Mesothelial cell of epicardium (in vitro differentiated cells): ENCODE measurements at regions not wholly inside any gene's neighbourhood (a gene's known extent, or its start where the extent isn't known, plus 50 kb on each side); places are given as distances from the start of the nearest gene placed in this dataset.

Experiments used
- DNase-seq, 2 experiments: peaks; one replicate each; pipeline ENCODE4 v3.0.0; 2021; ENCODE audit warnings: low spot score in 2 of 2; ENCODE audit not compliant: unreplicated experiment in 2 of 2
- H3K27ac Mint-ChIP-seq: 2 replicates; pipeline ENCODE4 v1.8.0; 2021; ENCODE audit warnings: mixed read lengths
- H3K27me3 Mint-ChIP-seq: 2 replicates; pipeline ENCODE4 v1.8.0; 2021; ENCODE audit warnings: low read depth, mixed read lengths
- H3K36me3 Mint-ChIP-seq: 2 replicates; pipeline ENCODE4 v1.8.0; 2021; ENCODE audit warnings: mixed read lengths
- H3K4me1 Mint-ChIP-seq: 2 replicates; pipeline ENCODE4 v1.8.0; 2021; ENCODE audit warnings: mixed read lengths
- H3K4me3 Mint-ChIP-seq: 2 replicates; pipeline ENCODE4 v1.8.0; 2021; ENCODE audit warnings: mild to moderate bottlenecking, moderate library complexity, mixed read lengths
- H3K9me3 Mint-ChIP-seq: 2 replicates; pipeline ENCODE4 v1.8.0; 2021; ENCODE audit warnings: mixed read lengths
- TF ChIP-seq, protein P1 (sequence below): fragments of 200-600 bp; sonication (generic); IDR thresholded peaks from one replicate; pipeline ENCODE4 v1.5.0; 2021; ENCODE audit warnings: antibody characterized with exemption; ENCODE audit not compliant: unreplicated experiment

DNA sequence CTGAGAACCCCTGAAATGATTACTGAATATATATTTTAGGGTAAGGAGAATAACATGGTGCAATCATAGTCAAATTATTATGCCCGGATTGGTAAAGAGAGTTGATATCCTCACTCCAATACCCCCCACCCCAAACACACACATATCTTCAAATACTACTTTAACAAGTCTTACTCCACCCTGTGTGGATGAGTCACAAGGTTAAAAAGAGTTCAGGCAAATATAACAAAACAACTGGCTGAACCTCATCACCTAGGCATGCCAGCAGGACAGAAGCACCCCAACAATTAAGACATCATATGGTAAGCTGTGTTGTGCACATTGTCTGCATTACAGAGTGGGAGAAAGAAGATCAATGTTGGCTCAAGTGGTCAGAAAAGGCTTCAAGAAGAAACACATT lies 857.4 kb downstream of the TDRD15 start:
- Mint-ChIP-seq H3K36me3 (no peaks in the 10 kb centered on the region), H3K27me3 (no peaks in the 10 kb centered on the region), H3K4me1 (no peaks in the 10 kb centered on the region), H3K4me3 (no peak overlapping the region), H3K9me3 (peaks cover 36% of the 10 kb centered on the region), H3K27ac (no peak overlapping the region)
- TF ChIP-seq, protein P1, sequence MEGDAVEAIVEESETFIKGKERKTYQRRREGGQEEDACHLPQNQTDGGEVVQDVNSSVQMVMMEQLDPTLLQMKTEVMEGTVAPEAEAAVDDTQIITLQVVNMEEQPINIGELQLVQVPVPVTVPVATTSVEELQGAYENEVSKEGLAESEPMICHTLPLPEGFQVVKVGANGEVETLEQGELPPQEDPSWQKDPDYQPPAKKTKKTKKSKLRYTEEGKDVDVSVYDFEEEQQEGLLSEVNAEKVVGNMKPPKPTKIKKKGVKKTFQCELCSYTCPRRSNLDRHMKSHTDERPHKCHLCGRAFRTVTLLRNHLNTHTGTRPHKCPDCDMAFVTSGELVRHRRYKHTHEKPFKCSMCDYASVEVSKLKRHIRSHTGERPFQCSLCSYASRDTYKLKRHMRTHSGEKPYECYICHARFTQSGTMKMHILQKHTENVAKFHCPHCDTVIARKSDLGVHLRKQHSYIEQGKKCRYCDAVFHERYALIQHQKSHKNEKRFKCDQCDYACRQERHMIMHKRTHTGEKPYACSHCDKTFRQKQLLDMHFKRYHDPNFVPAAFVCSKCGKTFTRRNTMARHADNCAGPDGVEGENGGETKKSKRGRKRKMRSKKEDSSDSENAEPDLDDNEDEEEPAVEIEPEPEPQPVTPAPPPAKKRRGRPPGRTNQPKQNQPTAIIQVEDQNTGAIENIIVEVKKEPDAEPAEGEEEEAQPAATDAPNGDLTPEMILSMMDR, result no peak
- DNase-seq, result no peak

DNA sequence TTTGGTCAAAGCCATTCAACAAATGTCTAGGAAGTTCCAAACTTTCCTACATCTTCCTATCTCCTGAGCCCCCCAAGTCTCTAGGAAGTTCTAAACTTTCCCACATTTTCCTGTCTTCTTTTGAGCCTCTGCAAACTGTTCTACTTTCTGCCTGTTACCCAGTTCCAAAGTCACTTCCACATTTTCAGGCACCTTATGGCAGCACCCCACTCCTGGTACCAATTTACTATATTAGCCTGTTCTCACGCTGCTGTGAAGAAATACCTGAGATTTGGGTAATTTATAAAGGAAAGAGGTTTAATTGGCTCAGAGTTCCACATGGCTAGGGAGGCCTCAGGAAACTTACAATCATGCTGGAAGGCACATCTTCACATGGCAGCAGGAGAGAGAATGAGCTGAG lies 869.2 kb downstream of the TDRD15 start:
- peaks cover 3% of the 10 kb centered on the region for H3K36me3 Mint-ChIP-seq
- no peak overlapping the region for H3K4me3 Mint-ChIP-seq
- H3K4me1 Mint-ChIP-seq, result no peaks in the 10 kb centered on the region
- H3K9me3 Mint-ChIP-seq, result peaks cover 31% of the 10 kb centered on the region
- no peaks in the 10 kb centered on the region for H3K27me3 Mint-ChIP-seq
- no peak for DNase-seq
- H3K27ac Mint-ChIP-seq, result no peak overlapping the region
- TF ChIP-seq, protein P1, result no peak

DNA sequence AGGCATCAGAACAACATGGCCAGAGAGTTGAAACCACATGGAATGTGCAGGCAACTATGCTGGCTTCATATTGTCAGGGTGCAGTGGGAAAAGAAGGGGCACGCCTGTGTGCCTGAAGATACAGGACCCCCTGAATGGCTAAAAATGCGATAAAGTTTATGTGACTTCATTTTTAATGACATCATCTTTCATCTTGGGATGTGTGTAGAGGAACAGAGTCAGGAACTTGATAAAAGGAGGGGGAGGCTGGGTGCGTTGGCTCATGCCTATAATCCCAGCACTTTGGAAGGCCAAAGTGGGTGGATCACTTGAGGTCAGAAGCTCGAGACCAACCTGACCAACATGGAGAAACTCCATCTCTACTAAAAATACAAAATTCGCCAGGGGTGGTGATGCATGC lies 872.6 kb downstream of the TDRD15 start:
- DNase-seq, result no peak
- TF ChIP-seq, protein P1, result no peak
- Mint-ChIP-seq H3K9me3 (peaks cover 23% of the 10 kb centered on the region), H3K36me3 (peaks cover 3% of the 10 kb centered on the region), H3K27ac (no peak overlapping the region), H3K27me3 (no peaks in the 10 kb centered on the region), H3K4me1 (no peaks in the 10 kb centered on the region), H3K4me3 (no peak overlapping the region)

DNA sequence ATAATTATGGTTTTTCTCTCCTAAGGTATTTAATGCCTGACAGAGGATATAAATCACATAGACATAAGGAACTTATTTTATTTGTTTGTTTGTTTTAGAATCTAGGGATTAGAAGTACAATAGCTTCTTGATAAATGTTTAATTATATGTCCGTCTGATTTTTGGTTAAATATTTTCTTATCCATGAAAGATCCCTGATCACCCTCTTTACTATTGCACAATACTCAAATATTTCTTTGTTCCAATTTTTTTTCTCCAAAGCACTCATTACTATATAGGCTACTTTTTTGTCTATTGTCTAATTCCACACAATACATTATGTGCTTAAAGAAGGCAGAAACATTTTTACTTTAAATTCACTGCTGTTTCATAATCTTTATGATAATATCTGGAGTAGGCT lies 875.8 kb downstream of the TDRD15 start:
- Mint-ChIP-seq H3K4me3 (no peak overlapping the region), H3K9me3 (peaks cover 10% of the 10 kb centered on the region), H3K36me3 (no peaks in the 10 kb centered on the region), H3K27me3 (no peaks in the 10 kb centered on the region), H3K27ac (no peak overlapping the region), H3K4me1 (no peaks in the 10 kb centered on the region)
- TF ChIP-seq, protein P1, result no peak
- no peak for DNase-seq

DNA sequence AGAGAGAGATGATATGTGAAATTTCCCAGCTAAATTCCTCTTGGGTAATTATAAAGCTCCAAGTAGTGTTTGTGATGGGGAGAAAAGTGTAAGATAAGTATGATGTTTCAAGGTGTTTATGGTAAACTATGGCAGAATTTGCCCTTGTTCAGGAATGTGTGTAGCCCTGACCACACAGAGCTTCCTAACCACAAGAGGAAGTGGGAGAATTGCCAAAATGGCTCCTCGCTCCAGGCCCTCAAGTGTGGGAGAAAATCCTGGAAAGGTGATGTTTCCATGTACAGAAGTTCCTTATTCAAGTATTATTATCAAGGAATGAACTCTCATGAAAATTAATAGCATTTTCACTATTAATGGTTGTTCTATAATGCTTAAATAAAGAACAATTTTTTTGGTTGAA lies 878.3 kb downstream of the TDRD15 start:
- no peak overlapping the region for H3K27ac Mint-ChIP-seq
- no peak for DNase-seq
- H3K9me3 Mint-ChIP-seq, result no peaks in the 10 kb centered on the region
- H3K4me1 Mint-ChIP-seq, result no peaks in the 10 kb centered on the region
- no peak overlapping the region for H3K4me3 Mint-ChIP-seq
- H3K27me3 Mint-ChIP-seq, result no peaks in the 10 kb centered on the region
- TF ChIP-seq, protein P1, result no peak
- H3K36me3 Mint-ChIP-seq, result no peaks in the 10 kb centered on the region

DNA sequence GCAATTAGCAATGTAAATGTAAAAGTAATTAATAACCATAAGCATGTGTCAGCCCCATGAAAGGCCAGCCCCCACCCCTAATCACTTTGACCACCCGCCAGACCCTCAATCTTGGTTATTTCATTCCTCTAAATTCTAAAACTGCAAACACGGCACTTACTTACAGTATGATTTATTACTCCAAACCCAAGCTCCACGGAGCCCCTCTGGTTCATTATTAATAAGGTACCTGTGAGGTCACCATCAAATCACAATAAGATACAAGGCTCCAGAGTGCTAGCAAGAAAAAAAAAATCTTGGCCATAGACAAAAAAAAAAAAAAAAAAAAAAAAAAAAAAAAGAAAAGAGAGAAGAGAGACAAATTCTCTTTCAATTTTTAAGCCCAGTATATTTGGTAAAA lies 879.5 kb downstream of the TDRD15 start:
- Mint-ChIP-seq H3K36me3 (no peaks in the 10 kb centered on the region), H3K9me3 (no peaks in the 10 kb centered on the region), H3K4me1 (no peaks in the 10 kb centered on the region), H3K4me3 (no peak overlapping the region), H3K27me3 (no peaks in the 10 kb centered on the region), H3K27ac (no peak overlapping the region)
- TF ChIP-seq, protein P1, result no peak
- no peak for DNase-seq
